ENCODE measurements at regions not wholly inside any gene's neighbourhood (a gene's known extent, or its start where the extent isn't known, plus 50 kb on each side); places are given as distances from the start of the nearest gene placed in this dataset.

DNA sequence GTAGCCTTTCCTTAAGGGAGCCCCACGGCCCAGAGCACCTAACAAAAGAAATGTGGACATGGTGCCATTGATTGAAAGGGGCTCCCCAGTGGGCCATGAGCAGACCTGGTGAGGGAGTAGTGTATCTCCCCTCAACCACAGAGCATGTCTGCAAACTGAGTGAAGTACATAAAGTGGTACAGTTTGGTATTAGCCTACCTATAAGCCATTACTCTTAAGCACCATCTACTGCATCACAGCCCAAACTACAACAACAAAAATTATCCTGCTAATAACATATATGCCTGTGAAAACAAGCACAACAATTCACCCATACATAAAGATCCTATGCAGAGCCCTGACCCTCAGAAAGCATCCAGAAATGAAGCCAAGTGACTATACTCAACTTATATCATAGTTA, 407.8 kb downstream of the PTPRC start:
- DNase-seq = no peak
- 100% methylated on average over 1 of the region's 1 CpG for WGBS, 2 donors
- TF ChIP-seq CTCF (IDR thresholded peaks at IDR 0.05) = no peak
- no peak for TF ChIP-seq POLR2A (IDR thresholded peaks at IDR 0.05)
- Histone ChIP-seq H3K9me3 (no peaks in the 10 kb centered on the region), H3K4me1 (no peaks in the 10 kb centered on the region), H3K27ac (no peak overlapping the region), H3K4me3 (replicated peaks in 1 of 3) (no peak overlapping the region), H3K27me3 (no peaks in the 10 kb centered on the region), H3K36me3 (no peaks in the 10 kb centered on the region)
- intact Hi-C loops (cut with DNase I) = no loop called here

DNA sequence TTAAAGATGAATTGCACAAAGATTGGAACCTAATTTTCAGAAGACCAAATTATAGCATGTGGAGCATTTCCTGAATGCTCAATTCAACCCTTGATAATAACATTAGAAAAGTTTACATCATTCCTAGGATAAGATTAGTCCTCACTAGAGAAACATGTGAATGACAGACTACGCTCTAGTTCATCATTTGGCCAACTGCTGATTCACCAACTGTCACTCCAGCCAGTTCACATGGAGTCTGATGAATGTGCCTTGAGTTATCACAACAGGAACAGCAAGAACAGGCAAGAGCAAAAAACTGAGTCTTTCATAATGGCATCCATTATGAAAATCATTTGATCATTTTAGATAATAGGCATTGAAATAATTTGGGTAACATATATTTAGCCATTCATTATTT, 415.9 kb downstream of the PTPRC start:
- intact Hi-C loops (cut with DNase I) = no loop called here
- H3K36me3 ChIP-seq = no peaks in the 10 kb centered on the region
- no peak overlapping the region for H3K4me3 ChIP-seq (replicated peaks in 1 of 3)
- no peaks in the 10 kb centered on the region for H3K27me3 ChIP-seq
- no peaks in the 10 kb centered on the region for H3K4me1 ChIP-seq
- TF ChIP-seq POLR2A (IDR thresholded peaks at IDR 0.05) (no peak), CTCF (IDR thresholded peaks at IDR 0.05) (no peak)
- no peaks in the 10 kb centered on the region for H3K9me3 ChIP-seq
- 96 to 97% methylated on average over 1 of the region's 1 CpG for WGBS, 2 donors
- no peak for DNase-seq
- no peak overlapping the region for H3K27ac ChIP-seq

GRCh38 chr1:199057322-199057721, 418.5 kb downstream of the PTPRC start:
- Histone ChIP-seq H3K4me3 (replicated peaks in 1 of 3) (no peak overlapping the region), H3K27me3 (no peaks in the 10 kb centered on the region), H3K27ac (no peak overlapping the region), H3K9me3 (no peaks in the 10 kb centered on the region), H3K4me1 (no peaks in the 10 kb centered on the region), H3K36me3 (no peaks in the 10 kb centered on the region)
- TF ChIP-seq CTCF (IDR thresholded peaks at IDR 0.05) (no peak), POLR2A (IDR thresholded peaks at IDR 0.05) (no peak)
- intact Hi-C loops (cut with DNase I) = no loop called here
- DNase-seq = no peak
- 71 to 75% methylated on average over 1 of the region's 1 CpG for WGBS, 2 donors

GRCh38 chr1:199058281-199058680, 419.4 kb downstream of the PTPRC start:
- TF ChIP-seq POLR2A (IDR thresholded peaks at IDR 0.05) = no peak
- TF ChIP-seq CTCF (IDR thresholded peaks at IDR 0.05) = no peak
- Histone ChIP-seq H3K4me1 (no peaks in the 10 kb centered on the region), H3K4me3 (replicated peaks in 1 of 3) (no peak overlapping the region), H3K27me3 (no peaks in the 10 kb centered on the region), H3K9me3 (no peaks in the 10 kb centered on the region), H3K36me3 (no peaks in the 10 kb centered on the region), H3K27ac (no peak overlapping the region)
- DNase-seq = no peak
- intact Hi-C loops (cut with DNase I) = no loop called here
- 84 to 89% methylated on average over 4 of the region's 4 CpGs for WGBS, 2 donors

DNA sequence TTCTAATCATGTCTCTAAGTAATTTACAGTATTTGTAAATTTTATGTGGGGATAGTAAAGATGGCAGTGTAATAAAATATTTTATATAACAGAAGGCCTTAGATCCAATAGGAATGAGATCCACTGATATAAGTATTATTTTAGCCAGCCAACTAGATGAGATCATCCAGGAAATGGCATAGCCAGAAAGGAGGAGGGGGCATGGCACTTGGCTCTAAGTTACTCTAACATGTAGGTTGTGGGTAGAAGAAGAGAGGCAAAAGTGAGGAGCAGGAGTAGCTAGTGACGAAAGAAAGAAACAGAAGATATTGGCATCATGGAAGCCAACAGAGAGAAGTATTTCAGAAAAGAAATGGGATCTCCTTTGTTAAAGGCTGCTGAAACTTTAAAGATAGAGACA, 426.1 kb downstream of the PTPRC start:
- Histone ChIP-seq H3K36me3 (no peaks in the 10 kb centered on the region), H3K9me3 (no peaks in the 10 kb centered on the region), H3K27ac (no peak overlapping the region), H3K4me1 (no peaks in the 10 kb centered on the region), H3K27me3 (no peaks in the 10 kb centered on the region), H3K4me3 (replicated peaks in 1 of 3) (no peak overlapping the region)
- TF ChIP-seq POLR2A (IDR thresholded peaks at IDR 0.05) (no peak), CTCF (IDR thresholded peaks at IDR 0.05) (no peak)
- intact Hi-C loops (cut with DNase I) = no loop called here
- 96 to 98% methylated on average over 1 of the region's 1 CpG for WGBS, 2 donors
- no peak for DNase-seq

Measured in thyroid gland (tissue), 4 donors.